ENCODE measurements at regions not wholly inside any gene's neighbourhood (a gene's known extent, or its start where the extent isn't known, plus 50 kb on each side); places are given as distances from the start of the nearest gene placed in this dataset.
A peak's percentile ranks its signal among the peaks of the same experiment; 100 is the strongest.

DNA sequence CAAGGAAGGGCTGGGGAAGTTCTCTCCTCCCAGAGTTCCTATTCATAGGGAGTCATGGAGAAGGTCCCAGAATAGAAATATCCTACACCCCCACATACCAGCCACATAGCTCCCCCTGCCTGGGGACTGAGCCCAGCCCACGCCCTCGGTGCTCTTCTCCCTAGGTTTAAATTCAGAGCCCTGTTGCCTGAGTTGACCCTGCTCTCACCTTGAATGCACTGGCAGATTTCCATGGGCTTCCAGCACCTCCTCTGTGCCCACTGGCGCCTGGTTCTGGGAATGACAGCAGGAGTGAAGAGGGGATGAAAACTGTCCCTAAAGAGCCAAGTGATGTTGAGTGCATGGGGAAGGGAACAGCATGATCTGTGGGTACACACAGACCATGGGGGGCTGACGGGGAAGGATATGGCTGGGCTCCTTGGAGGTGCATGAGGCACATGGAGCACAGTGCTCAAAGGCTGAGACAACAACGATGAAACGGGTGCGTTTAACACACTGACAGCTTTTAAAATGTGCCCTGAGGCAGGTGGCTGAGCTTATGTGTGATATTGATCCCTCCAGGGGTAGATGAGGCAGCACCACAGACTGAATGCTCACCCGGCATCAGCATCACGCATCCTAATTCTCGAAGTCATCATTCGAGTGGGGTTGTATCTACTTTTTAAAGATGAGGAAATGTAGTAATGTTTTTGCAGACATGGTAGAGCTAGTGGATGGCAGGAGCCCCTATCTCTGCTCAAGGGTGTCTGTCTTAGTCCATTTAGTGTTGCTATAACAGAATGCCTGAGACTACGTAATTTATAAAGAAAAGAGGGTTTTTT is 53.7 kb upstream of the IGFBP3 start:
- no peak for DNase-seq (ENCODE audit: low read depth)

DNA sequence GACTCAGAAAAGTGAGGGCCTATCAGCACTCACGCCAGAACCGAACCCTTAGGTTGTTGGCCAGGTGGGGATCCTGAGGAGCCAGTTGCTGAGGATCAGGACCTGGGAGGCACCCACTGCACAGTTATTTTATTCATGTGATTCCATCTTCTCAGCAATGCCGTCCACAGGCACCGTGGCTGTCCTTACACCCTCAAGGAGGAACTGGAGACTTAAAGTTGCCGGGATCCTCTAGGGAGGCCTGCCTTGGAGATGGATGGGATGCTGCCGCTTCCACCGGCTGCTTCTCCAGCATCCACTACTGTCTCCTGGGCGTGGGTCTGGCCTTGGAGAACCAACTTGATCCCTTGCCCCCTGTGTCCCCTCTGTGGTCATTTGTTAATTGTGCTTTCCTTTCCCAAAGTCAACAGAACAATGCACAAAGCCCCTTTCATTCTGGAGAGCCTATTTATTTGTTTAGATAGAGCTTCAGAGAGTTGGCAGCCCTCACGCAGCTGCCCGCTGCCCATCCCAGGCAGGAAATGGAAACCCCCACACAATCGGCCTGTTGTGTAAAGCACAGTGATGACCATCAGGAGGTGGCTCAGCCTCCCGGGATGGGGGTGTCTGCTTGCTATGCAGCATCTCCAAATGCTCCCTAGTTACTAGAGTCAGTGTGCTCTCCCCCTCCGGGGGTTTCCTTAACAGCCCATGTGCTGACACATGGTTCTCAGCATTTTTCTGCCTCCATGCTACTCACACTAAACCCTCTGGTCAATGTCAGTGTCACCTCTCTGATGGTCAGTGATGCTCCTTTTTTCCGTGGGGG is 52.9 kb upstream of the IGFBP3 start:
- DNase-seq (ENCODE audit: low read depth) = peak; percentile 66

DNA sequence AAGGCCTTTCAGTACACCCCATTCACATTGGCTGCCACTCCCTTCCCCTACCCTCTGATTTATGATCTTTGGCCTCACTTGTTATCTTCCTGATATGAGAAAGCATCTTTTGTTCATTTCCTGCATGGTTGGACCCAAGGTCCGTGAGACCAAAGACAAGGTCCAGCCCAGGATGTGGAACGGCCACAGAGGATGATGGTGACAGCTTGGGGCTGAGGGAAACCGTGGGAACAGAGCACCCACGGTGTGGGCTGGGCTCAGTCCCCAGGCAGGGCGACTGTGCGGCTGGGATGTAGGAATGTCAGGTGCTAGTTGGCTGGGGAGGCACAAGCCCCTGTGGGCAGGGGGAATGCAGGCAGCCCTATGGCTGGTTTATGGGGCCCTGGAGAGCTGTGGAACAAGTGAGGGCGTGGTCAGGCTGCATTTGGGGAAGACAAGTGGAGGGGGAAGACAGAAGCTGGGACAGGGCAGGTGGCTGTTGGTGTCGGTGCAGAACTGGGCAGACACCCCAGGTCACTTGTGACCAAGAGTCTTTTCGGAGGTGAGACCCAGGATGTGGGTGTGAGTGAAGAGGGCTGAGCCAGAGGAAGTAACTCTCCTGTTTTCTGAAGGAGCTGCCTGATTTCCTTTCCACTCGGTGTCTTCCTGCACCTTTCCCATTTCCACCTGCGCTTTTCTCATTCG is 51.7 kb upstream of the IGFBP3 start:
- no peak for DNase-seq (ENCODE audit: low read depth)

DNA sequence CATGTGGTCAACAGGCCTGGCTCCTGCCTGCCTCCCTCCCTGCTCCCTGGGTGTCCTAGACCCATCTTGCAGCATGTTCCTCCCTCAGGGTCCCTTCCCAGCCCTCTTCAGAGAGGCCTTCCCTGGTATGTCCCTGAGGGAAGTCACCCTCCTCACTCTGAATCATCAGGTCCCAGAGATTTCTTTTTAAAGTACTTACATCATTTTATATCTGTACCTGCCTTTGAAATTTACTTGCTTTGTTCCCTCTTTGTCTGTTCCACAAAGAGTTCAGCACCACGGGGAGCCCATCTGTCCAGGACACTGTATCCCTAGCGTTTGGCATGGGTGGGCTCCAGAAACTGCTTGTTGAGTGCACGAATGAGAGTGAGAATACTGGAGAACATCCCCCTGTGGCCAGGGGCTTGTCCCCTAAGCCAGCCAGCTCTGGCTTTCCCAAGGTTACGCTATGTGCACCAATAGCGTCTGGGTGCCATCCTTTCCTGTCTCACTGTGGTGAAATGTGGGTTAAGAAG is 50.6 kb upstream of the IGFBP3 start:
- DNase-seq (ENCODE audit: low read depth) = no peak

DNA sequence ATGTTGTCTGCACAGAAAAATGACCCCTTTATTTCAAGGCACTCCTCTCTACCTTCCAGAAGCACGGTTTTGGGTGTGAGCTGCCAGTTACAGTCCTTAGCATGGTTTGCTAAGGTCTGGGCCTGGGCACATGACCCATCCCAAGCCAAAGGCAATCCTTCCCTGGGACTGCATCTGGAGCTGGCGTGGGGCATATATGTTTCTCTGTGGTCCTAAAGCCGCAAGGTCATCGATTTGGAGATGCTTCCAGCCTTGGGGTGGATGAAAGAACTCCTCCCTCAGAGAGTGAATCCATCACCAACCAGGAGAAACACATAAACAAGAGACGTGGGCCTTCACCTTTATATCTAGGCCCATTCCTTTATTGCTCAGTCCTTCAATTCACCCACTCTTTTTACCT is 50.1 kb upstream of the IGFBP3 start:
- DNase-seq (ENCODE audit: low read depth) = no peak
